Hippocampal formation (tissue), 2 donors: ENCODE measurements at regions not wholly inside any gene's neighbourhood (a gene's known extent, or its start where the extent isn't known, plus 50 kb on each side); places are given as distances from the start of the nearest gene placed in this dataset.

Source experiments
- DNase-seq, 2 donors: peaks; one replicate each; lab custom pipeline; 2025; lab: John Stamatoyannopoulos, UW

DNA sequence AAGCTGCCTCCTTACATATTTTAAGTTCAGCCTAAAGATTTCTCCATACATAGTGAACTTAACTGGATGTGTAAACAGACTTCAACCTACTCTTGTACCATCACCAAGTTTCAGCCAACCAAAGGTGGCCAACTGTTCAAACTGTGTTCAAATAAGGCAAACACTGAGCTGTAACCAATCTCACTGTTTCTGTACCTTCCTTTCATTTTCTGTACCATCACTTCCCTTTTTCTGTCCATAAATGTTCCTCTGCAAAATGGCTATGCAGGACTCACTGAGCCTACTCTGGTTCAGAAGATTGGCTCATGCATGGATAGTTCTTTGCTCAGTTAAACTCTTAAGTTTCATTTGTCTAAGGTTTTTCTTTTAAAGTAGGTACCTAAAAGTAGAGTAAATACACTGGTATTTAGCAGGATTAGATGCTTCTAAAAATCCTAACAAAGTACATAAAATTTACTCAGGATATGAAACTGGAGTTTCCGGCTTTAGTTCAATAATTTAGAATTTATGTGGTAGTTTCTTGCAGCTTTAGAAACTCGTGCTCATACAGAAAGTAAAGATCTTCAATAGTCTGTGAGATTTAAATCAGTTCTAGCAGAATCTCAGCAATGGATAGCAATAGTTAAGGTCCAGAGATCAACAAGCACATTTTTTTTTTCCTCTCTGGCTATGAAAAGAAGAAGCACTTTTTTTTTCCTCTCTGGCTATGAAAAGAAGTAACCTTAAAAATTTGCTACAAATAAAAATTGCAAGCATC, 282.0 kb upstream of the PPFIA2 start:
- DNase-seq, result no peak

DNA sequence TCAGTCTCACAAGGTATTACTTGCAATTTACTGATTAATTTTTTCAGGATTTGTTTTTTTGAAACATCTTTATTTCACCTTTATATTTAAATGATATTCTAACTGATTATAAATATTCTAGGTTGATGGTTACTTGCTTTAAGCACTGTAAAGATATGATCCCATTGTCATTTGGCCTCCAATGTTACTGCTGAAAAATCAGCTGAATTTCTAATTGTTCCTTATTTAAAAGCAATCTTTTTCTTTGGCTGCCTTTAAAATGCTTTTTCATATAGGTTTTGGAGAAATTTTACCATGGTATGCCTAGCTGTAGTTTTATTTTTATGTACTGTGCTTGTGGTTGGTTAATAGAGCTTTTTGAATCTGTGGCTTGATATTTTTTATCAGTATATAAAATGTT, 275.6 kb upstream of the PPFIA2 start:
- DNase-seq, result no peak

DNA sequence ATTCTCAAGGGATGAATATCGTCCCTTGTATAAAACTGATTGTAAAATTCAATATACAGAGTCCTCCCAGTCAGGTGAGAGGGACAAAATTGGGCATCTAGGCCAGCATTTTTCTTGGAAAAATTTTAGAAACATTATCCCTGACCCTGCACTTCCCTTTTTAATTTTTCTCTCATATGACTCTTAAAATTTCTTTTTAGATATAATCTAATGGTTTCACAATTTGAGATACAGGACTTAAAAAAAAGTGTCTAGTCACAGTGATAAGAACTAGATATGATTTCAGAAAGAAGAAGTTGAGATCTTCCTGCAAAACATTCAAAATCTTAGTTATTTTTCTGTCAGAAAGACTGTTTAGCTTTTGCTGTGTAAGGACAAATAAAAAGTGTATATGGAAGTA, 270.8 kb upstream of the PPFIA2 start:
- DNase-seq, result no peak

DNA sequence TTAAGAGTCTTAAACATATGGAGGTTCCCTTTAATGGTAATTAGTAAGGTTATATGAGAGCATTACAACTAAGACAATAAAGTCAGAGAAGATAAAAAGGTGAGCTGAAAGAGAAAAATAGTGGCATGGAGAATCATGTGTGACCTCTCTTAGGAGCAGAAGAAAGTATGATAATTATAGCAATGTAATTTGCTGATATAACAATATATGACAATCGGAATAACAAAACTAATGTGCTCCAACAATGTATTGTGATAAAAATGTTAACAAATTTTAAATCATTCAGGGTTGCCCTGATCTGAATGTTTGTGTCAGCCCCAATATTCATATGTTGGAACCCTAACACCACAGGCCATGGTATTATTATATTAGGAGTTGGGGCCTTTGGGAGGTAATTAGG, 269.6 kb upstream of the PPFIA2 start:
- no peak for DNase-seq

DNA sequence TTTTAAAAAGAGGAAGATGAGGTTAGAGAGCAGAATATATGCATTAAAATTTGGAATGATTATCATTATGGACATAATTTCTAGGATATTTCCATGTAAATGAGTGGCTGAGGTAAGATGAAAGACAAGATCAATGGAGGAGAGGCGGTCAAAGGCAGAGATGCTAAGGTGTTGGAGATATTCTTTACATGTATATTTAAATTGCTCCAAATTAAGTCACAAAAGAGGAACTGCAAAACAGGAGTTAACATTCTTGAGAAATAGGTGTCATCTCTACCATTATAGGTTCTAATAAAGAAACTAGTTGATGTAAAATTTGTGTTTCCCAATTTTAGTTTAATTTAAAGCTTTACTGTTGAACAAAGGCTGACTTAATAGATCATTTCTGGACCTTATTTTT, 268.5 kb upstream of the PPFIA2 start:
- no peak for DNase-seq

DNA sequence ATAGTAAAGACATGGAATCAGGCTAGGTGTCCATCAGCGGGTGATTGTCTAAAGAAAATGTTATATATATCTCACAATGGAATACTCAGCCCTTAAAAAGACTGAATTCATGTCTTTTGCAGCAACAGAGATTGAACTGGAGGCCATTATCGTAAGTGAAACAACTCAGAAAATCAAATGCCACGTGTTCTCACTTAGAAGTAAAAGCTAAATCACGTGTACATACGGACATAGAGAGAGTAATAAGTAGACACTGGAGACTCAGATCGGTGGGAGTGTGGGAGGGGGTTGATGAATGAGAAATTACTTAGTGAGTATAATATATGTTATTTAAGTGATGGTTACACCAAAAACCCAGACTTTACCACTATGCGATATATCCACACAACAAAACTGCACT, 266.3 kb upstream of the PPFIA2 start:
- DNase-seq, result no peak

DNA sequence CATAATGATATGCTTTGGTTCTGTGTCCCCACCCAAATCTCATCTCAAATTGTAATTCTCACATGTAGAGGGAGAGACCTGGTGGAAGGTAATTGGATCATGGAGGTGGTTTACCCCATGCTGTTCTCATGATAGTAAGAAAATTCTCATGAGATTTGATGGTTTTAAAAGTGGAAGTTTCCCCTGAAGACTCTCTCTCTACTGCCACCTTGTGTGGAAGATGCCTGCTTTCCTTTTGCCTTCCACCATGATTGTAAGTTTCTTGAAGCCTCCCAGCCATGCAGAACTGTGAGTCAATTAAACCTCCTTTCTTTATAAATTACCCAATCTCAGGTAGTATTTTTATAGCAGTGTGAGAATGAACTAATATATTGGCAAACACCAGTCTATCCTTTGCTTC, 260.4 kb upstream of the PPFIA2 start:
- no peak for DNase-seq

DNA sequence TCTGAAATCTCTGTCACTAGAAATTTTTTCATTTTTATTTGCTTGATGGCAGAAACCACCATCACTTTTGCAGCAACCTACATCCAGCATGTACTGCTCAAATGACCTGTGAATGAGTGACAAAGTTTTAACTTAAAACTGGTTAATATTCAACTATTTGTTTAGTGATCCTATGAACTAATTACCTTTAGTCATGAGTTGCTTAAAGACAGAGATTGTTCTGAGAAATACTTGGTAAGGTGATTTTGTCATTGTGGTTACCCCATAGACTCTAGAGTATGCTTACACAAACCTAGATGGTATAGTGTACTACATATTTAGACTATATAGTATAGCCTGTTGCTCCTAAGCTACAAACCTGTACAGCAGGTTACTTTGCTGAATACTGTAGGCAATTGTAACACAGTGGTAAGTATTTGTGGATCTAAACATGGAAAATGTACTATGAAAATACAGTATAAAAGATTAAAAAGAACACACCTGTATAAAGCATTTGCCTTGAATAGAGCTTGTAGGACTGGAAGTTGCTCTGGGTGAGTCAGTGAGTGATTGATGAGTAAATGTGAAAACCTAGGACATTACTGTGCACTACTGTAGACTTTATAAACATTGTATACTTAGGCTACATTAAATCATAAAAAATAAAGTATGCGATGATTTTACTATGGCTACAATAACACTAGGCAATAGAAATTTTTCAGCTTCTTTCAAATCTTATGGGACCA, 256.6 kb upstream of the PPFIA2 start:
- no peak for DNase-seq

DNA sequence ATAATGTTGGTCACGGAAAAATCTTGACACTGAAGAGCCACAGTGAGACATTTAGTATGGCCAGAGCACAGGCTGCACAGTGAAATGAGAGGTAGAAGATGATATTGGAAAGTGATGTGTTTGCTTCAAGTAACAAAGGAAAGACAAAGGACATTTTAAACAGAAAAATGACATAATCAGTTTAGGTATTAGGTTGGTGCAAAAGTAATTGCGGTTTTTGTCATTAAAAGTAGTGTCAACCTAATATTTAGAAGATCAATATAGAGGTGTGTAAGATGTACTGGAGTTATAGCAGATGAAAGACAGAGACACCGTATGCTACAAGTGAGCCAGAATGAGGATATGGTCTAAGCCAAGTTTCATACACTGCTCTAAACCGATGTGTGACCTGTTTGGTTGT, 253.0 kb upstream of the PPFIA2 start:
- no peak for DNase-seq

DNA sequence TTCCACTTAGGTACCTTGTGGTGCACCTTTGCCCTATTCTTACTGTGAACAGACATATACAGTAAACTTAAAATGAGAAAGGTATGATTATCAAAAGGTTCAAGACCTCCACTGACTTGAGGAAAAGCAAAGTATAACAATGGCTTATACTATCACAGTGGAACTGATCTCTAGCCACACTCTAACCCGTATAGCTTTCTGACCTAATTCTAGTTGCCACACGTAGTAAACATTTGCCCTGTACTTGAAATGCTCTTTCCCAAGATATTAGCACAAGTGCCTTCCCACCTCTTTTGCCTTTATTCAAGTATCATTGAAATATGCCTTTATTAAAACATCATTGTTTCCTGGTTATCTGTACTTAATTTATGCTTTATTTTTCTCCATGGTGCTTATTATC, 250.4 kb upstream of the PPFIA2 start:
- no peak for DNase-seq

DNA sequence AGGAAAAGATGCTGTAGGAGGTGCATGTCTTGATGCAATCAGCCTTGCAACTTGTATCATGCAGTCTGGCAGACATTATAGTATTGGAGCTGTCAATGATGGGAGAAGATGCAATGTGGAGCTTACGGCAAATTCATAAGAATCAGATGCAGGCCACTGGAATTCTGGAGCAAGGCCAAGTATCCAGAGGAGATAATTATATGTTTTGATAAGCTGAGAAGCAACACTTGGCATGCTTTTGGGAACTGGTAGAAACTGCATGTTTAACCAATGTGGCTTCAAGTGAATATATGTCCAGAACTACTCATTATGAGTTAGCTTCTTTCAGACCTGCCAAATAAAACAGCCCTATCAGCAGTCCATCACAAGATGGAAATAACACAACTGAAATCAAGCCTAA, 249.1 kb upstream of the PPFIA2 start:
- no peak for DNase-seq

DNA sequence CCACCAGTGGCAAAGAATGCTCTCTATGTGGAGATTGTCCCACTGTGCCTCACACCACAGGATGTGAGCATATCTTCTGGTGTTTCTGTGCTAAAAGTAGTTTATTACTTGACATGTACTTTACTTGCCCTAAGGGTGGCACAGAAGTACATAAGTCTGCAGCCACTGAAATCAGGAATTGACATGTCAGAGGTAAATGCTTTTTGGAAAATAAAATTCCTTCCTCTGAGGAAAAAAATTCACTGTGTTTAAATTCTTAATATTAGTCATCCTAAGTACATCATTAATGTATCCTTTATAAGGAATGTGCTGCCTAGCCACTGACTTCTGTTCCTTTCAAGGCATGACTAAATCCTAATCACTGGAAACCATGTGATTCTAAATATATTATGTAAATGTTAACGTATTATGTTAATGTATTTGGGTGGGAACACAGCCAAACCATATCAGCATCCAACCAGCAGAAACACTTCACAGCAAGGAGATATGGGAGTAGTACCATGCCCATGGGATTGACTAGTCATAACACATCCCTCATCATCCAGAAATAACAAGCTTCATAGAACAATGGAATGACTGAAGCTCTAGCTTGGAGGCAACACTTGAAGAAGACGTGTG, 239.7 kb upstream of the PPFIA2 start:
- no peak for DNase-seq

DNA sequence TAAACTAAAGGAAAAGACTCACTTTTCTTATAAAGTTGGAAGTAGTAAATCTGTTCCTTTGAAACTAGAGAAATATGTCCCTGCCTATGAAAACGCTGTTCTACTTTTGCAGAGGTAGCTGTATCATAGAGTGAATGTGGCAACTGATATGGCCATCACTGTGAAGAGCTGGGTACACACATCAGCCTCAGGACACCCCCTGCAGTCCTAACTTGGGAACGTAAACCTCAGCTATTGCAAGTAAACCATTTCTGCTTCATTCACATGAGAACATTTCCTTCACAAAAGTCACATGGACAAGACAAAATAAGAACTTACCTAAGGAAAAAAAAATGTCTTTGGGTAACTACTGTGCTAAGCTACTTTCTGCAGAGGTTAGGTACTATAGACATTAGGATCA, 233.3 kb upstream of the PPFIA2 start:
- DNase-seq, result peak in 1 of 2 donors; percentile 9

DNA sequence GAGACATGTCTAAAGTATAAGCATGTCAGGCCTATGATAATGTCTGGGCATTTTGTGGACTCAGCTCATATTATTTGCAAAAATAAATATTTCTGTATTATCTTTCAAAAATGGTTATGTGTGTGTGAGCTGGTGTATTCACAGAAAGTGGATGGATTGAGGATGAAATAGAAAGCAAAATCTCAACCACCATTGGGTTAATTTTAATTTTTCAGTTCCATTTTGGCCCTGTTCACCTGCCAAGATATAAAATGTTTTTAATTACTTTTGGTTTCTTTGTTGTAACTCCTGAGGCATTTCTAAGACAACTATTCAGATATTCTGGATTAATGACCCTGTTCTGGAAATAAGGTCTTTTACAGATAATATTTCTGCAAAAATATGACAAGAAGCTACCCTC, 232.7 kb upstream of the PPFIA2 start:
- no peak for DNase-seq

DNA sequence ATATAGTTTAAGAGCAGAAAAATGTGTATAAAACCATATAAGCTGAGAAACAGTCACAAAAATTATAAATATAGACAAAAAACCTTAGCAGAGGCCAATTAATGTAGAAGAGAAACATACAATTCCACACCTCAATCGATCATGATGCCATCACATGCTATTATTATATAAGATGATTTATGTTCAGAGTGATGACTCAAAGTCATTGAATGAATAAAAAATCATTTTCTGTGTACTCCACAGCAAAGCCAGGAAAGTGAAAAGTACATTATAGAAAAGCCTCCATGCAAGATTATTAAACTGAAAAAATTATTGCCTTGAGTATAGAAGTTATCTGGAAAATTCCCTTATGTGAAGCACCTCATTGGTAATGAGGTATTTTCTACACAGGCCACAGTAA, 229.2 kb upstream of the PPFIA2 start:
- no peak for DNase-seq

DNA sequence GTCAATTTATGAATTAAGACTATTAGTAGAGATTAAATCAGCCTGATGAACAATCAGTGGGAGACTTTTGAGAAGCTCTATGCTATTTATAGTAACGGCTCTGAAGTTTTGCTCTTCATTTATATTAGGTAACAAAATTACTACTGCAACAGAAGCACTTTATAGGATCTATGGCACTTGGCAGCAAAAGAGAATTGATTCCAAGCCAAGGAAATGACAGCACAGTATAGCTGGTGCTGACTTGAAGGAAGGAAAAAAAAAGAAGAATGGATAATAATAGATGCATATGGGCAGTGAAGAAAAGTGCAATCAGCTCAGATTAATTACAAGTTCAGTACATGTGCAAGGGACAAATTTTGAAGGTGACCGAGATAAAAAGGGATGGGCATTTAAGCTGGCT, 228.2 kb upstream of the PPFIA2 start:
- DNase-seq, result no peak

DNA sequence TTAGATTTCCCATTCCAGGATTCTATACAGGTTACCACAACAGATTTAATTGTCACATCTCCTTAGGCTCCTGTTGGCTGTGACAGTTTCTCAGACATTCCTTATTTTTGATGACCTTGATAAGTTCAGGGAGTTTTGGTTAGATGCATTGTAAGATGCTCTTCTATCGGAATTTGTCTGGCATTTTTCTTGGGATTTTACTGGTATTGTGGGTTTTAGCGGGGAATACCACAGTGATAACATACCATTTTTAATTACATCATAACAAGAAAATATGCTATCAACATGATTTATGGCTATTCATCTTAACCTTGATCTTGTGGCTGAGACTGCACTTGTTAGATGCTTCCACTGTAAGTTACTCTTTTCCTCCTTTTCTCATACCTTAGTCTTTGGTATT, 217.5 kb upstream of the PPFIA2 start:
- no peak for DNase-seq

DNA sequence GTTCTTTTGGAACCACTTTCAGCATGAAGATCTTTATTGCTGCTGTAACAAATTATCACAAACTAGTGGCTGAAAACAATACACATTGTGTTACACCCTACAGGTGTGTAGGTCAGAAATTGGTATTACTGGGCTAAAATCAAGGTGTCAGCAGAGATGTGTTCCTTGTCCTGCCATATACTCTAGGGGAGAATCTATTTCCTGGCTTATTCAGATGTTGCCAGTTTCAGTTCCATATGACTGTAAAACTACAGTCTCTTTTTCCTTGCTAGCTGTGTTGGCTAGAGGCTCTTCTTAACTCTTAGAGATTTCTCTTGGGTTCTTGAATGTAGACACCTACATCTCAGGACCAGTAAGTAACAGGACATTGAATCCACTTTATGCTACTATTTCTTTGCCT, 215.6 kb upstream of the PPFIA2 start:
- no peak for DNase-seq

DNA sequence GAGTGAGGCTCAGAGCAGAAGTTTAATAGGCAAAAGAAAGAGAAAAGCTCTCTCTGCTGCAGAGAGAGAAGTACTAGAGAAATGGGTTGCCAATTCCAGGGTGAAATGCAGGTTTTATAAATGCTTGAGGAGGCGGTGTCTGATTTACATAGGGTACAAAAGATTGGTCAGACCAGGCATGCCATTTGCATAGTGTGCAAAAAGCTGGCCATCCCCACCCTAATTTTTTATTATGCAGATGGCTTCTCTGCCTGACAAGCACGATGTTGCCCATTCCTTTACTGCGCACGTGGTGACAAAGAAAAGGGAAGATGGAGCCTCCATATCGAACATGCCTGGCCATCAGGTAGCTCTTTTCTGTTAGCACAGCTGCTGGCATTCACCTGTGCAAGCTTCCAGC, 209.3 kb upstream of the PPFIA2 start:
- DNase-seq, result no peak

DNA sequence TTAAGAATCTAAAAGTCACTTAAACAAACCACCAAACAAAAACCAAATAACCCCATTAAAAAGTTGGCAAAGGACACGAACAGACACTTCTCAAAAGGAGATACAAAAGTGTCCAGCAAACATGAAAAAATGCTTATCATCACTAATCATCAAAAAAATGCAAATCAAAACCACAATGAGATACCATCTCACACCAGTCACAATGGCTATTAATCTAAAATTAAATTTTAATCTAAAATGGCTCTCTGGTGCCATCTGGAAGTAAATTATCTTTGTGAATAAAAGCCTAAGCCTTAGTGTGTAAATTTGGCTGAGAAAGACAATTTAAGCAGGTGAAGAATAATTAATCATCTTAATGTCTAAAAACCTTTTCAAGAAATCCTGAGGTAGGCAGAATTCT, 204.5 kb upstream of the PPFIA2 start:
- DNase-seq, result no peak

DNA sequence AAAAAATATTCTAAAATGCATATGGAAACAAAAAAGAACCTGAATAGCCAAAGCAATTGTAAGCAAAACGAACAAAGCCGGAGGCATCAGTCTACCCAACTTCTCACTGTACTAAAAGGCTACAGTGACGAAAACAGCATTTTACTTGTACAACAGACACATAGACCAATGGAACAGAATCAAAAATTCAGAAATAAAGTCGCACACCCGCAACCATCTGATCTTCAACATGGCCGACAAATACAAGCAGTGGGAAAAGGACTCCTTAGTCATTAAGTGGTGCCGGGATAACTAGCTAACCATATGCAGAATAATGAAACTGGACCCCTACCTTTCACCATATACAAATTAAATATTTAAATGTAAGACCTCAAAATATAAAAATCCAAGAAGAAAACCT, 203.9 kb upstream of the PPFIA2 start:
- DNase-seq, result no peak

DNA sequence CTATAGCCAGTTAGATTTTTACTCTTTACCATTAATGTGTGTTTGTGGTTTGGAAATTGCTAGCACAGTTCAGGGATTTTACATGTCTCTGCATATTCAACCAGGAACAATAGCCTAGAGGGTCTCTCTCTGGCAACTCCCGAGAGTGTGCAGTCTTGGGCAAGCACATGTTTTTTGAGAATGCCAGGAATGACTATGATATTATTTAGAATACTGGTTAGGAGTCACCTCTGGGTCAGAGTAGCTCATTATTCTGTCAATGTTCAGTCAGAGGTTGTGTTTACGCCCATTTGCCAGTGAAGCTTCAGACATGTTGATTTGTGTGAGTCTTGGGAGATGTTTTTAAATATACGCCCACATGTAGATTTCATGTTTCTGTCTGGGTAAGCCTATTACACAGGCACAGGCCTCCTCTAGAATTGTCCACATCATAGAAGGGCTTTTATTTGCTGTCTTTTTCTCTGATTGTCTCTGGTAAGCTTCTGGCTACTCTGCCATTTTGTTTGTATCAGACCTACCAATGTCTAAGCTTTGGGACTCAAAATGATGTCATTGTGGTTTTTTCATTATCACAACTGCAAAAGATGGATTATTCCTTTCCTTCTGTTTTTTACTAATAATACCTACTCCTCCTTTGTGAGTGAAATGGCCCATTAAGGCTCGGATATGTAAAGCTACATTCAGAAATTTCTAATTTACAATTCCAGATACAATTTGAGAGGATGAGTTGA, 203.1 kb upstream of the PPFIA2 start:
- DNase-seq, result no peak

DNA sequence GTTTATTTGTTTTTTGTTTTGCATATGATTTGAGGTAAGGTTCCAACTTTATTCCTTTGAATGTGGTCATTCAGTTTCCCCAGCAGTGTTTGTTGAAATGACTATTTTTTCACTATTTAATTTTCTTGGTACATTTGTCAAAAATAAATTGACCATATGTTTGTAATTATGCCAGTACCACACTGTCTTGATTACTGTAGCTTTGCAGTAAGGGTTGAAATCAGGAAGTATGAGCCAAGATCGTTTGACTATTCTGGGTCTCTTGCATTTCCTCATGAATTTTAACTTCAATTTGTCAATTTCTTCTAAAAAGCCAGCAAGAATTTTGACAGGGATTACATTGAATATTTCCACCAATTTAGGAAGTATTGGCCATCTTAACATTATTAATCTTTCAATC, 199.3 kb upstream of the PPFIA2 start:
- no peak for DNase-seq
